Endothelial cell (in vitro differentiated cells): ENCODE measurements at regions not wholly inside any gene's neighbourhood (a gene's known extent, or its start where the extent isn't known, plus 50 kb on each side); places are given as distances from the start of the nearest gene placed in this dataset.

Source experiments
- DNase-seq: peaks from one replicate; pipeline ENCODE4 v3.0.0; 2021; ENCODE audit warnings: low spot score
- H3K27ac Mint-ChIP-seq: one replicate; pipeline ENCODE4 v1.8.0; 2021; ENCODE audit warnings: mixed read lengths, inconsistent platforms; ENCODE audit not compliant: unreplicated experiment
- H3K27me3 Mint-ChIP-seq: one replicate; pipeline ENCODE4 v1.8.0; 2021; ENCODE audit warnings: mild to moderate bottlenecking, moderate library complexity, mixed read lengths, inconsistent platforms; ENCODE audit not compliant: unreplicated experiment
- H3K36me3 Mint-ChIP-seq: one replicate; pipeline ENCODE4 v1.8.0; 2021; ENCODE audit warnings: mild to moderate bottlenecking, low read depth, mixed read lengths, inconsistent platforms; ENCODE audit not compliant: unreplicated experiment
- H3K4me1 Mint-ChIP-seq: one replicate; pipeline ENCODE4 v1.8.0; 2021; ENCODE audit warnings: mild to moderate bottlenecking, mixed read lengths, inconsistent platforms; ENCODE audit not compliant: unreplicated experiment
- H3K4me3 Mint-ChIP-seq: one replicate; pipeline ENCODE4 v1.8.0; 2021; ENCODE audit warnings: mild to moderate bottlenecking, mixed read lengths, inconsistent platforms; ENCODE audit not compliant: unreplicated experiment
- H3K9me3 Mint-ChIP-seq: one replicate; pipeline ENCODE4 v1.8.0; 2021; ENCODE audit warnings: mixed read lengths, inconsistent platforms; ENCODE audit not compliant: unreplicated experiment
- TF ChIP-seq, protein P1 (sequence below): fragments of 200-600 bp; sonication (generic); IDR thresholded peaks from one replicate; pipeline ENCODE4 v1.5.0; 2021; ENCODE audit warnings: antibody characterized with exemption; ENCODE audit not compliant: unreplicated experiment

- peaks cover 3% of the 10 kb centered on the region for H3K27me3 Mint-ChIP-seq
- H3K9me3 Mint-ChIP-seq, result peaks cover 14% of the 10 kb centered on the region
- DNase-seq, result no peak
- H3K4me1 Mint-ChIP-seq, result no peaks in the 10 kb centered on the region
- no peak overlapping the region for H3K4me3 Mint-ChIP-seq
- H3K36me3 Mint-ChIP-seq, result peaks cover 4% of the 10 kb centered on the region
- H3K27ac Mint-ChIP-seq, result no peak overlapping the region
- TF ChIP-seq, protein P1, sequence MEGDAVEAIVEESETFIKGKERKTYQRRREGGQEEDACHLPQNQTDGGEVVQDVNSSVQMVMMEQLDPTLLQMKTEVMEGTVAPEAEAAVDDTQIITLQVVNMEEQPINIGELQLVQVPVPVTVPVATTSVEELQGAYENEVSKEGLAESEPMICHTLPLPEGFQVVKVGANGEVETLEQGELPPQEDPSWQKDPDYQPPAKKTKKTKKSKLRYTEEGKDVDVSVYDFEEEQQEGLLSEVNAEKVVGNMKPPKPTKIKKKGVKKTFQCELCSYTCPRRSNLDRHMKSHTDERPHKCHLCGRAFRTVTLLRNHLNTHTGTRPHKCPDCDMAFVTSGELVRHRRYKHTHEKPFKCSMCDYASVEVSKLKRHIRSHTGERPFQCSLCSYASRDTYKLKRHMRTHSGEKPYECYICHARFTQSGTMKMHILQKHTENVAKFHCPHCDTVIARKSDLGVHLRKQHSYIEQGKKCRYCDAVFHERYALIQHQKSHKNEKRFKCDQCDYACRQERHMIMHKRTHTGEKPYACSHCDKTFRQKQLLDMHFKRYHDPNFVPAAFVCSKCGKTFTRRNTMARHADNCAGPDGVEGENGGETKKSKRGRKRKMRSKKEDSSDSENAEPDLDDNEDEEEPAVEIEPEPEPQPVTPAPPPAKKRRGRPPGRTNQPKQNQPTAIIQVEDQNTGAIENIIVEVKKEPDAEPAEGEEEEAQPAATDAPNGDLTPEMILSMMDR, result no peak
Measured at GRCh38 chr22:47801541-47802245, 1039.2 kb downstream of the TBC1D22A start.

DNA sequence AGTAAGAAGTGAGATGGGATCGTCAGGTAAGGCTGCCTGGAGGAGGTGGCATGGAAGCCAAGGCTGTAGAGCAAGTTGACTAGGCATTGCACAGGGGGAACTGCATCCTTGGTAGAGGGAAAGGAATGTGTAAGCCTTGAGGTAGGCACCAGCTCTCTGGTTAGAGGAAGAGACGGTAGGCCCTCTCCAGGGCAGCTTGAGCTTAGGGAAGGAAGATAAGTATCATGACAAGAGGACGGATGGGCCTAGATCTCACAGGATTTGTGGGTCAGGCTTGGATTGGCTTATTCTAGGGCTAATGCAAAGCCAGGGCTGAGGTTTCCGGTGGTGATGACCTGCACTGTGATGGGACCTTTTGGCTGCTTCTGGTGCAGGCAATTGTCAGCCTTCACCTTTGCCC is 1035.8 kb downstream of the TBC1D22A start:
- no peaks in the 10 kb centered on the region for H3K36me3 Mint-ChIP-seq
- peaks cover 4% of the 10 kb centered on the region for H3K9me3 Mint-ChIP-seq
- TF ChIP-seq, protein P1, result no peak
- H3K4me1 Mint-ChIP-seq, result no peaks in the 10 kb centered on the region
- peaks cover 5% of the 10 kb centered on the region for H3K27me3 Mint-ChIP-seq
- DNase-seq, result no peak
- no peak overlapping the region for H3K4me3 Mint-ChIP-seq
- no peak overlapping the region for H3K27ac Mint-ChIP-seq

GRCh38 chr22:47797342-47797945 is 1035.0 kb downstream of the TBC1D22A start:
- H3K27ac Mint-ChIP-seq, result no peak overlapping the region
- H3K9me3 Mint-ChIP-seq, result peaks cover 9% of the 10 kb centered on the region
- H3K36me3 Mint-ChIP-seq, result no peaks in the 10 kb centered on the region
- H3K4me1 Mint-ChIP-seq, result no peaks in the 10 kb centered on the region
- no peak overlapping the region for H3K4me3 Mint-ChIP-seq
- DNase-seq, result no peak
- TF ChIP-seq, protein P1, result no peak
- H3K27me3 Mint-ChIP-seq, result peaks cover 5% of the 10 kb centered on the region

DNA sequence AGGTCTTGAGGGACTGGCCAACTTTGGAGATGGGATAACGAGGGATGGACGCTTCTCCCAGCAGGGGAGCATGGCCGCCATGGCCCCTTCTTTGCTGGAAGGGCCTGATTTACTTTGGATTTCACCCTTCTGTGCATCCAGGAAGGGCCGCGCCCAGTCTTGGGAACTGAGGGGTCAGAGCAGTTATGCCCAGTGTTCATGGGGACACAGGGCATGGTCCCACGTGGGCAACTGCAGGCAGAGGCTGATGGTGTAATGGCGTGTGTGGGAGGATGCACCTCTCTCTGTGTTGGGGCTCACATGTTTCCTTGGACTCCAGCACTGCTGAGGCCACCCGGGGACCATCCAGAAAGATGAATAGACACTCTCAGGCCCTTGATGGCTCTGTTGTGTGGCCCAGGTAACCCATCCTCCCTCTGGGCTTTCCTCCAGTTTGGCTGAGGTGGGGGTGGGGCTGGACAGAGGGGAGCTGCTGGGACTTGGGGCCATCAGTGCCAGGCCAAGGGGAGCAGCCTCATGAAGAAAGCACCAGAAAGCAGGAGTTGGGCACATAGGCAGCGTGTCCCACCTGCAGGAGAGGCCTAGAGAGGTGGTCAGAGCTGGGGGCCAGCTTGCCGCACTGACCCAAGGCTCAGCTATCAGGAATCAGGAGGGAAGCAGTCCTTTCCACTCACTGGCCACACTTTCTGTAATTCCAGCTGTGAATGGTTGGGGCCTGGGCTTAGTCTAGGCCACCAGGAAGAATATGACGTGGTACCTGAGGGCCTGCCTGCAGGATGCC is 1033.9 kb downstream of the TBC1D22A start:
- no peaks in the 10 kb centered on the region for H3K36me3 Mint-ChIP-seq

More for the DNA sequence above, 1033.9 kb downstream of the TBC1D22A start:
- H3K27ac Mint-ChIP-seq, result no peak overlapping the region
- peaks cover 5% of the 10 kb centered on the region for H3K27me3 Mint-ChIP-seq
- TF ChIP-seq, protein P1, result no peak
- no peak for DNase-seq
- H3K4me1 Mint-ChIP-seq, result no peaks in the 10 kb centered on the region
- H3K9me3 Mint-ChIP-seq, result peaks cover 10% of the 10 kb centered on the region
- H3K4me3 Mint-ChIP-seq, result no peak overlapping the region
